Prostate gland (tissue), 2 donors: ENCODE measurements at regions not wholly inside any gene's neighbourhood (a gene's known extent, or its start where the extent isn't known, plus 50 kb on each side); places are given as distances from the start of the nearest gene placed in this dataset.
A peak's percentile ranks its signal among the peaks of the same experiment; 100 is the strongest.

Experiments used
- DNase-seq: peaks from one replicate; pipeline ENCODE4 v3.0.0-alpha.2; 2019; ENCODE audit warnings: low spot score
- H3K27ac ChIP-seq, 2 donors: fragments of 200-600 bp; sonication (generic); 2 replicates each; pipeline ENCODE4 v1.5.1; 2017 to 2019
- H3K27me3 ChIP-seq: fragments of 200-600 bp; sonication (generic); replicated peaks from 2 replicates; pipeline ENCODE4 v1.5.1; 2019; ENCODE audit not compliant: insufficient read depth
- H3K36me3 ChIP-seq, 2 donors: fragments of 200-600 bp; sonication (generic); 1 replicate in 1 of 2; 2 replicates in 1 of 2; pipeline versions ENCODE4 v1.5.1 to v1.8.1; 2017 to 2019
- H3K4me1 ChIP-seq: fragments of 200-600 bp; sonication (generic); replicated peaks from 2 replicates; pipeline ENCODE4 v1.5.1; 2019
- H3K4me3 ChIP-seq, 2 donors: fragments of 200-600 bp; sonication (generic); 2 replicates each; pipeline ENCODE4 v1.5.1; 2017 to 2019
- H3K9me3 ChIP-seq: fragments of 200-600 bp; sonication (generic); 2 replicates; pipeline ENCODE4 v1.5.1; 2017
- POLR2A ChIP-seq: fragments of 450-650 bp; IDR thresholded peaks from one replicate; pipeline ENCODE4 v1.6.1; 2016; ENCODE audit warnings: antibody characterized with exemption, mild to moderate bottlenecking
- POLR2AphosphoS5 ChIP-seq: sonication (generic); formaldehyde crosslinking; IDR thresholded peaks from one replicate; pipeline ENCODE4 v1.6.1; 2017; ENCODE audit warnings: antibody characterized with exemption
- WGBS: methylation state at CpG from one replicate; pipeline ENCODE4 v1.1.5; 2018; 5-methylcytosine and 5-hydroxymethylcytosine counted together
- intact Hi-C: fragments of 100-400 bp; cut with DNase I; formaldehyde crosslinking; loops from one replicate; pipeline ENCODE4 v1.14.2; 2022
- TF ChIP-seq, protein P1 (sequence below), 4 experiments: fragments of 200-600 bp in 2 of 4; fragments of 450-650 bp in 2 of 4; sonication (generic) in 2 of 4; IDR thresholded peaks; 1 replicate in 3 of 4; 2 replicates in 1 of 4; pipeline ENCODE4 v1.5.1; 2016 to 2019; ENCODE audit warnings: antibody characterized with exemption in 4 of 4, mild to moderate bottlenecking in 2 of 4, moderate library complexity in 2 of 4

DNA sequence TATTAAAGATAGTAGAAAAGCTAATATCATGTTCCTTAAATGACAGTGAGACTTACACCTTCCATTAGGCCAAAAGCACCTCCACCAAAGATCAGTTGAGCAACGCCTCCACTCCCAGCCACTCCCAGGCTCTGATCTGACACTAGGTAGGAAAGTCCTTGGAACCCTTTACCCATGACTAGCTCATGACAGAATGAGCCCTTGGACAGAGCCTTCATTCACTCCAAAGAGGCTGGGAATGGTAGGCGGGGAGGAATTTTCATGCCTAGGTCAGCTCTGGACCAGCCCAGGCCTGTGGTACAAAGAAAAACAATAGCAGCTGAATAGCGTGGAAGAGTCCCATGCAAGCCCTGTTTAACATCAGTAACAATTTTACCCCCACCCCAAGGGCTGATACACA is 493.7 kb downstream of the NR2F1-AS1 start:
- 93% methylated on average over 3 of the region's 3 CpGs for WGBS
- Histone ChIP-seq H3K9me3 (no peaks in the 10 kb centered on the region), H3K36me3 (no peaks in the 10 kb centered on the region), H3K4me1 (no peaks in the 10 kb centered on the region), H3K27ac (no peak overlapping the region), H3K4me3 (no peak overlapping the region), H3K27me3 (no peaks in the 10 kb centered on the region)
- no peak for DNase-seq
- TF ChIP-seq POLR2A: no peak
- TF ChIP-seq, protein P1, sequence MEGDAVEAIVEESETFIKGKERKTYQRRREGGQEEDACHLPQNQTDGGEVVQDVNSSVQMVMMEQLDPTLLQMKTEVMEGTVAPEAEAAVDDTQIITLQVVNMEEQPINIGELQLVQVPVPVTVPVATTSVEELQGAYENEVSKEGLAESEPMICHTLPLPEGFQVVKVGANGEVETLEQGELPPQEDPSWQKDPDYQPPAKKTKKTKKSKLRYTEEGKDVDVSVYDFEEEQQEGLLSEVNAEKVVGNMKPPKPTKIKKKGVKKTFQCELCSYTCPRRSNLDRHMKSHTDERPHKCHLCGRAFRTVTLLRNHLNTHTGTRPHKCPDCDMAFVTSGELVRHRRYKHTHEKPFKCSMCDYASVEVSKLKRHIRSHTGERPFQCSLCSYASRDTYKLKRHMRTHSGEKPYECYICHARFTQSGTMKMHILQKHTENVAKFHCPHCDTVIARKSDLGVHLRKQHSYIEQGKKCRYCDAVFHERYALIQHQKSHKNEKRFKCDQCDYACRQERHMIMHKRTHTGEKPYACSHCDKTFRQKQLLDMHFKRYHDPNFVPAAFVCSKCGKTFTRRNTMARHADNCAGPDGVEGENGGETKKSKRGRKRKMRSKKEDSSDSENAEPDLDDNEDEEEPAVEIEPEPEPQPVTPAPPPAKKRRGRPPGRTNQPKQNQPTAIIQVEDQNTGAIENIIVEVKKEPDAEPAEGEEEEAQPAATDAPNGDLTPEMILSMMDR (IDR thresholded peaks at IDR 0.05): no peak
- no peak for TF ChIP-seq POLR2AphosphoS5
- intact Hi-C loops: no loop called here

DNA sequence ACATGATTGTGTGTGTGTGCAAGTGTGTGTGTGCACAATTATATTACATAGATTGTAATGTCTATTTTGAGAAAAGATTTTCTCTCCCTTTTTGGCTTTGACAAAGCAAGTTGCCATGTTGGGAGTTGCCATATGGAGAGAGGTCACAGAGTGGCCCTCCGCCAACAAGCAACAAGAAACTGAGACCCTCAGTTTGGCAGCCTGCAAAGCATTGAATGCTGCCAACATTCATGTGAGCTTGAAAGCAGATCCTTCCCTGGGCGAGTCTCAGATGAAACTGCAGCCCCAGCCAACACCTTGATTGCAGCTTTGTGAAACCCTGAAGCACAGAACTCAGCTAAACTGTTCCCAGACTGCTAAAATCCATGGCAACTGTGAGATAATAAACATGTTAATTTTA is 498.0 kb downstream of the NR2F1-AS1 start:
- 94% methylated on average over 2 of the region's 2 CpGs for WGBS
- TF ChIP-seq, protein P1 (IDR thresholded peaks at IDR 0.05): no peak
- TF ChIP-seq POLR2AphosphoS5: no peak
- TF ChIP-seq POLR2A: no peak
- Histone ChIP-seq H3K9me3 (no peaks in the 10 kb centered on the region), H3K36me3 (no peaks in the 10 kb centered on the region), H3K27ac (no peak overlapping the region), H3K4me3 (no peak overlapping the region), H3K4me1 (no peaks in the 10 kb centered on the region), H3K27me3 (no peaks in the 10 kb centered on the region)
- DNase-seq: no peak
- intact Hi-C loops: no loop called here

DNA sequence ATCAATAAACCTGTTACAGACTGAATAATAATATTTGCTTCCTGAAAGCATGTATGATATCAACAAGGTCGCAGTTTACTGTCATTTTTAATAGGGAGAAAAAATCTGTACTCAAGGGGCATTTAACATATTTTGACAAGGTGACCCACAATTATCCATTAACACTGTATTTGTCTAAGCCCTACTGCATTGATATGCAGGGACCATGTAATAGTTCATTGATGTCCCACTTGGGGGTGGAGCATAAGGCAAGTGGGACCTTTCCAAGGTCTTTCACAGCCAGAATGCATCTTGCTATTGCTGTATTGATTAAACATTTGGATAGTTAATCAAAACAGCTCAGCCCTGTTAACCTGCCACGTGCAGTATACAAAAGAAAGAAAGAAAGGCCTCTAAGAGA is 502.0 kb downstream of the NR2F1-AS1 start:
- no peak overlapping the region for H3K4me3 ChIP-seq
- H3K9me3 ChIP-seq: no peaks in the 10 kb centered on the region
- no peak overlapping the region for H3K27ac ChIP-seq
- no peaks in the 10 kb centered on the region for H3K36me3 ChIP-seq
- 61% methylated on average over 2 of the region's 2 CpGs for WGBS
- intact Hi-C loops: no loop called here
- no peak for TF ChIP-seq POLR2A
- no peaks in the 10 kb centered on the region for H3K27me3 ChIP-seq
- H3K4me1 ChIP-seq: no peaks in the 10 kb centered on the region
- no peak for DNase-seq

DNA sequence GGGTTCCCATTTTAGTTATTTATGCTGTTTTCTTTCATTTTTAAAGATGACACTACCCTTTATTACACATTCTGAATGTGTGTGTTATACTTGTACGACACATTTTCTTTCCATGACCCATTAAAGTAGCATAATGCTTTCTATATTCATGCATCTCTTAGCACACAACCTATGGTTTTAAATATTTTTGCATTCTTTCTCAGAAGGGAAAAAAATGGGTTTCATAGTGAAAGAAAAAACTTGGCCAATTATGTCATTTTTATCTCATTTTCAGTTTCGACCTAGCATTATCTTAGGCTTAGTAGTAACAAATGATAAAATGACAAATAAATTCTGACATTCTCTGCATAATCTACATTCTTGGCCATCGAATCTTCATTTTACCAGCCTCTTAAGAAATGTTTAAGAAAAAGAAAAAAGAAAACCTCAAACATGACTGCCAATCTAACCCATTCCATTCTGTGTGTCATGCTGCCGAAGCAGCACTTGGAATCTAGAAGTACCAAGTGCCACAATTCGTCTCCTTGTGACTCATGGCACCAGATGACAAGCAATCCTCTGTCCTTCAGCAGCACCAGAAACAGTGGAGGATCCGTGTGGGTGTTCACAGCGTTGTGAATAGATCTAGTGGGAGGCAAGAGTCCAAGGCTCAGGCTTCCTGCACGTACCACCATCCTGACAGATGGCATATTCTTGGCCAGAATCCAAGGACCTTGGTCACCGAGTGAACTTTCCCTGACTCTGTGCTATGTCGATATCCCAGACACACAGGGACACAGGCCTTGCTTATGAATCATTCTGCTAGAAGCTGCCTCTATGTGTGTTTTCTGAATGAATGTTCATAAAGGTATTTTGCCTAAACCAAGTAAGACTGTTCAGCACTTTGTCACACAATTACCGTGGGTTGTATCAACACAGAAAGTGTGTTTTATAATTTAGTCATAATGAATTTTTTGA is 502.7 kb downstream of the NR2F1-AS1 start:
- 34% methylated on average over 11 of the region's 11 CpGs for WGBS
- Histone ChIP-seq H3K36me3 (no peaks in the 10 kb centered on the region), H3K27me3 (no peaks in the 10 kb centered on the region), H3K9me3 (no peaks in the 10 kb centered on the region), H3K4me3 (no peak overlapping the region), H3K27ac (no peak overlapping the region), H3K4me1 (no peaks in the 10 kb centered on the region)
- intact Hi-C loops: no loop called here
- DNase-seq: peak; percentile 17
- TF ChIP-seq POLR2AphosphoS5 (peak; percentile 12), POLR2A (no peak)

DNA sequence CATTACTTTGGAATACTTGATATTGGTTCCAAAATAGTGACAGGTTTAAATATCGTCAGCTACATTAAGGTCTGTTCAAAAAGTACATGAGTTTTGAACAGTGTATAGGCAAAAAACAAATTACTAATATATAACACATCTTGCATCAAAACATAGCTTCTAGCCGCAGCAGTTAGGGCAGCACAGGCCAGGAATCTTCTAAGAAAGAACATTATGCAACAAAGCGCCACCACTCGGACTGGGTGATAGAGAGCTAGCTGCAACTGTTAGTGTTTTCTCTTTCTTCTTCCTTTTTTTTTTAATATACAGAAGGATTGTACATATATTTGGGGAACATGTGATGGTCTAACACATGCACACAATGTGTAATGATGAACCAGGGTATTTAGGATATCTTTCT is 504.5 kb downstream of the NR2F1-AS1 start:
- TF ChIP-seq, protein P1 (IDR thresholded peaks at IDR 0.05): no peak
- TF ChIP-seq POLR2AphosphoS5 (no peak), POLR2A (no peak)
- intact Hi-C loops: no loop called here
- no peaks in the 10 kb centered on the region for H3K9me3 ChIP-seq

DNA sequence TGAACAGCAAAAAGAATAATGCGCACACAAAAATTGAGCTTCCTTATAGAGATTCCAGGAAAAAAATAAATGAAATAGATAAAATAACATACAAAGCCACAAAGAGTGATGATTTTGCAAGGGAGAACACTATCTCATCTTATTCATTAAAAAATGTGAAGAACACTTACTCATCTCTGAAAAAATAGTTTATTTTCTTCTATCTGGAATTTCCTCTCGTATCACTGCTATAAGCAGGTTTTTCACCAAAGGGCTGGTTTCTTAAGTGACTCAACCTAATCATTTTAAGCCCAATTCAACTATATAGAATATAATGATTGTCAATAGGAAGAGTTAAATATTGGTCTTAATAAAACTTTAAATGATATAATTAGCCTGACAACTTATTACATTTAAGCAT is 504.9 kb downstream of the NR2F1-AS1 start:
- H3K4me1 ChIP-seq: no peaks in the 10 kb centered on the region
- 92% methylated on average over 2 of the region's 2 CpGs for WGBS
- intact Hi-C loops: no loop called here
- no peak overlapping the region for H3K27ac ChIP-seq
- TF ChIP-seq POLR2AphosphoS5 (no peak), POLR2A (no peak)
- TF ChIP-seq, protein P1 (IDR thresholded peaks at IDR 0.05): no peak
- DNase-seq: no peak
- no peaks in the 10 kb centered on the region for H3K36me3 ChIP-seq
- no peak overlapping the region for H3K4me3 ChIP-seq
- no peaks in the 10 kb centered on the region for H3K9me3 ChIP-seq
- no peaks in the 10 kb centered on the region for H3K27me3 ChIP-seq

More for the DNA sequence above, 504.5 kb downstream of the NR2F1-AS1 start:
- Histone ChIP-seq H3K4me3 (no peak overlapping the region), H3K27me3 (no peaks in the 10 kb centered on the region), H3K27ac (no peak overlapping the region), H3K36me3 (no peaks in the 10 kb centered on the region), H3K4me1 (no peaks in the 10 kb centered on the region)
- 96% methylated on average over 4 of the region's 4 CpGs for WGBS
- no peak for DNase-seq
